ENCODE measurements at regions not wholly inside any gene's neighbourhood (a gene's known extent, or its start where the extent isn't known, plus 50 kb on each side); places are given as distances from the start of the nearest gene placed in this dataset.

GRCh38 chr6:21847711-21848480 is 254.3 kb downstream of the SOX4 start:
- H2BK20ac ChIP-seq (ENCODE audit: low read depth, low read length, poor library complexity, severe bottlenecking), result no peak overlapping the region
- H3K79me2 ChIP-seq (ENCODE audit: insufficient read depth, low read length), result peaks cover 4% of the 10 kb centered on the region; the same call in 1 of the 2 replicates
- H3K23me2 ChIP-seq (ENCODE audit: insufficient read length, low read depth, low read length, poor library complexity, severe bottlenecking), result no peaks in the 10 kb centered on the region
- WGBS (ENCODE audit: extremely low coverage, insufficient read length, low lambda C conversion rate), result no CpG with 5 or more reads among the region's 5 CpGs
- no peaks in the 10 kb centered on the region for H4K20me1 ChIP-seq (ENCODE audit: control insufficient read depth, insufficient read depth, insufficient read length)
- H3K9me3 ChIP-seq (ENCODE audit: control insufficient read depth, low read depth, low read length), result no peaks in the 10 kb centered on the region
- H2BK15ac ChIP-seq (ENCODE audit: low read depth, low read length), result no peak overlapping the region
- H3T11ph ChIP-seq (ENCODE audit: low read length), result no peak overlapping the region
- Mint-ChIP-seq H3K4me1 (peaks cover 53 to 56% of the 10 kb centered on the region in 2 experiments), H3K9me3 (peaks cover 6% of the 10 kb centered on the region in 2 experiments; a peak in 4 of 5 replicates), H3K36me3 (ENCODE audit: insufficient read depth in 1 of 3, low read depth in 3 of 3) (peaks cover 13 to 29% (median 27%) of the 10 kb centered on the region in 3 experiments), H3K27me3 (ENCODE audit: low read depth) (no peaks in the 10 kb centered on the region), H3K27ac (no peak overlapping the region), H3K4me3 (no peak overlapping the region)
- no peak overlapping the region for H3K56ac ChIP-seq (ENCODE audit: insufficient read length, low read depth, low read length)
- H2AFZ ChIP-seq (ENCODE audit: low read length), result no peak overlapping the region
- no peaks in the 10 kb centered on the region for H3K79me1 ChIP-seq (ENCODE audit: insufficient read depth, low read depth, low read length, poor library complexity, severe bottlenecking)
- DNase-seq, result no peak
- H2BK12ac ChIP-seq (ENCODE audit: insufficient read length, low read depth, low read length), result no peak overlapping the region
- no peak overlapping the region for H3K9ac ChIP-seq (ENCODE audit: extremely low read depth, insufficient read length, low read length)
- no peak overlapping the region for H3K4me2 ChIP-seq (ENCODE audit: insufficient read depth, insufficient read length, low read length)
- no peak overlapping the region for H4K91ac ChIP-seq (ENCODE audit: insufficient read length, low read depth, low read length)
- no peak overlapping the region for H3K4ac ChIP-seq (ENCODE audit: low read depth, low read length)
- no peak for TF ChIP-seq CTCF (conservative IDR thresholded peaks at IDR 0.05)
- H3K27me3 ChIP-seq (ENCODE audit: insufficient read depth, low read length), result no peaks in the 10 kb centered on the region
- peaks cover 5% of the 10 kb centered on the region; the same call in 1 of the 2 replicates for H3K4me1 ChIP-seq (ENCODE audit: insufficient read depth, low read length)
- H2AK5ac ChIP-seq (ENCODE audit: insufficient read length, low read length), result no peak overlapping the region
- no peak overlapping the region for H3K14ac ChIP-seq (ENCODE audit: insufficient read depth, low read length)
- no peak overlapping the region for H2BK5ac ChIP-seq (ENCODE audit: insufficient read length, low read length)
- no peak overlapping the region for H2BK120ac ChIP-seq (ENCODE audit: low read depth, low read length, poor library complexity, severe bottlenecking)
- no peak overlapping the region for H4K8ac ChIP-seq (replicated peaks; ENCODE audit: insufficient read length, low read depth, low read length)
- H3K27ac ChIP-seq (ENCODE audit: insufficient read length, low read depth, low read length), result no peak overlapping the region
- H3K23ac ChIP-seq (ENCODE audit: insufficient read length, low read depth, low read length), result no peak overlapping the region
- H3K18ac ChIP-seq (ENCODE audit: insufficient read length, low read depth, low read length), result no peak overlapping the region
- no peak overlapping the region for H4K5ac ChIP-seq (ENCODE audit: insufficient read length, low read depth, low read length)
